ENCODE measurements at regions not wholly inside any gene's neighbourhood (a gene's known extent, or its start where the extent isn't known, plus 50 kb on each side); places are given as distances from the start of the nearest gene placed in this dataset.
"Not testable (repeated sequence)": the region's sequence is repeated elsewhere in the genome, so short reads cannot be mapped to it uniquely, and the experiment has no call there.

- TF ChIP-seq ZNF318 (IDR thresholded peaks at IDR 0.05; ENCODE audit: borderline replicate concordance in 1 of 2, low read depth in 1 of 2): no peak
- TF ChIP-seq ZC3H4 (CRISPR knock-in tag; IDR thresholded peaks at IDR 0.05; ENCODE audit: borderline replicate concordance): no peak
- TF ChIP-seq CREB5 (CRISPR knock-in tag; IDR thresholded peaks at IDR 0.05): no peak
- TF ChIP-seq UBTF (IDR thresholded peaks at IDR 0.05; ENCODE audit: borderline replicate concordance in 1 of 2, low read depth in 2 of 2, low read length in 2 of 2): no peak
- TF ChIP-seq SMAD4 (CRISPR knock-in tag; conservative IDR thresholded peaks at IDR 0.05): no peak
- no peak for TF ChIP-seq NUFIP1 (IDR thresholded peaks at IDR 0.05; ENCODE audit: partially characterized antibody)
- no peak for TF ChIP-seq ARHGAP35 (IDR thresholded peaks at IDR 0.05; ENCODE audit: partially characterized antibody)
- TF ChIP-seq CCNT2 (IDR thresholded peaks at IDR 0.05; ENCODE audit: borderline replicate concordance, extremely low read depth, insufficient read length, low read depth, low read length): no peak
Observed at GRCh38 chr17:77622647-77623046, 335.9 kb upstream of the TNRC6C start (continued).

- CTCF ChIA-PET (ENCODE audit: low intra/inter-chr PET ratio); H3K79me2 ChIP-seq (ENCODE audit: control insufficient read depth, insufficient read depth, low read length); DNase-seq (ENCODE audit: extremely low read depth in 1 of 4, low spot score in 3 of 4); in situ Hi-C loops (cut with MboI); H3K27ac ChIP-seq (ENCODE audit: extremely low read depth, low read depth, low read length); ATAC-seq; H3K9me1 ChIP-seq (ENCODE audit: control insufficient read depth, insufficient read depth, low read length); H3K36me3 ChIP-seq (ENCODE audit: control insufficient read depth, insufficient read depth, low read length); POLR2A ChIA-PET; H3K4me3 ChIP-seq; intact Hi-C loops (cut with micrococcal nuclease); H4K20me1 ChIP-seq (replicated peaks; ENCODE audit: control insufficient read depth, insufficient read depth, low read length); H3K4me2 ChIP-seq (ENCODE audit: insufficient read depth, low read length); H3K9ac ChIP-seq (ENCODE audit: insufficient read depth in 1 of 2, low read depth in 2 of 2, low read length in 2 of 2); FAIRE-seq; H2AFZ ChIP-seq (ENCODE audit: low read depth, low read length); H3K9me3 ChIP-seq (replicated peaks; ENCODE audit: control insufficient read depth, insufficient read depth, low read depth, low read length); BruUV-seq (replicated peaks); H3K4me1 ChIP-seq (replicated peaks in 1 of 2; ENCODE audit: control insufficient read depth in 2 of 2, insufficient read depth in 2 of 2, low read length in 2 of 2): not testable (repeated sequence)
- H3K27me3 ChIP-seq (ENCODE audit: control insufficient read depth in 2 of 2, insufficient read depth in 2 of 2, low read length in 2 of 2): peaks cover 4 to 17% of the 10 kb centered on the region in 2 experiments; a peak in 3 of 5 replicates
- WGBS (ENCODE audit: insufficient coverage, low coverage, missing lambda C conversion rate): 3% methylated on average over 10 of the region's 10 CpGs
Observed at GRCh38 chr17:77623321-77623720, 335.2 kb upstream of the TNRC6C start.
